Testis (tissue), 2 donors: ENCODE measurements at regions not wholly inside any gene's neighbourhood (a gene's known extent, or its start where the extent isn't known, plus 50 kb on each side); places are given as distances from the start of the nearest gene placed in this dataset.

Source experiments
- DNase-seq: peaks from one replicate; pipeline ENCODE4 v3.0.0-alpha.2; 2019
- H3K27ac ChIP-seq, 2 donors: fragments of 200-600 bp; sonication (generic); one replicate each; pipeline ENCODE4 v1.5.1; 2019
- H3K27me3 ChIP-seq: fragments of 200-600 bp; sonication (generic); one replicate; pipeline ENCODE4 v1.5.1; 2019
- H3K36me3 ChIP-seq: fragments of 200-600 bp; sonication (generic); one replicate; pipeline ENCODE4 v1.5.1; 2017; ENCODE audit warnings: low read depth; ENCODE audit errors: missing control alignments
- H3K4me1 ChIP-seq: fragments of 200-600 bp; sonication (generic); one replicate; pipeline ENCODE4 v1.5.1; 2019
- H3K4me3 ChIP-seq, 2 donors: fragments of 200-600 bp; sonication (generic); one replicate each; pipeline ENCODE4 v1.5.1; 2017 to 2019
- H3K9me3 ChIP-seq: fragments of 200-600 bp; sonication (generic); one replicate; pipeline ENCODE4 v1.5.1; 2017
- CTCF ChIP-seq, 3 experiments: fragments of 450-650 bp in 2 of 3; fragments of 200-600 bp in 1 of 3; sonication (generic) in 1 of 3; IDR thresholded peaks; one replicate each; pipeline ENCODE4 v1.5.1; 2016 to 2019; ENCODE audit warnings: antibody characterized with exemption in 3 of 3, mild to moderate bottlenecking in 2 of 3, moderate library complexity in 1 of 3
- POLR2A ChIP-seq: fragments of 450-650 bp; IDR thresholded peaks from one replicate; pipeline ENCODE4 v1.6.1; 2017; ENCODE audit warnings: antibody characterized with exemption, mild to moderate bottlenecking, moderate library complexity
- WGBS, 2 donors: methylation state at CpG; one replicate each; pipeline ENCODE4 v1.1.5; 2018; 5-methylcytosine and 5-hydroxymethylcytosine counted together
- intact Hi-C: fragments of 100-400 bp; cut with DNase I; formaldehyde crosslinking; loops from one replicate; pipeline ENCODE4 v1.15.1; 2023; ENCODE audit warnings: low total_unique reads

GRCh38 chr11:96752221-96752620 is 362.4 kb downstream of the JRKL start:
- H3K36me3 ChIP-seq = no peaks in the 10 kb centered on the region
- H3K4me3 ChIP-seq = no peak overlapping the region
- H3K27me3 ChIP-seq = no peaks in the 10 kb centered on the region
- H3K9me3 ChIP-seq = no peaks in the 10 kb centered on the region
- intact Hi-C loops = no loop called here
- peaks cover 5% of the 10 kb centered on the region for H3K4me1 ChIP-seq
- no peak for DNase-seq
- no peak for TF ChIP-seq CTCF (IDR thresholded peaks at IDR 0.05)
- TF ChIP-seq POLR2A = no peak
- 49 to 50% methylated on average over 2 of the region's 2 CpGs for WGBS, 2 donors
- H3K27ac ChIP-seq = no peak overlapping the region

- 93 to 94% methylated on average over 2 of the region's 2 CpGs for WGBS, 2 donors
- TF ChIP-seq CTCF (IDR thresholded peaks at IDR 0.05) (no peak), POLR2A (no peak)
- Histone ChIP-seq H3K36me3 (no peaks in the 10 kb centered on the region), H3K27ac (no peak overlapping the region), H3K27me3 (no peaks in the 10 kb centered on the region), H3K9me3 (no peaks in the 10 kb centered on the region), H3K4me1 (no peaks in the 10 kb centered on the region), H3K4me3 (no peak overlapping the region)
- intact Hi-C loops = no loop called here
- no peak for DNase-seq
These were observed 364.2 kb downstream of the JRKL start for GRCh38 chr11:96753997-96754396.

GRCh38 chr11:96755209-96755608 is 365.4 kb downstream of the JRKL start:
- H3K4me1 ChIP-seq = no peaks in the 10 kb centered on the region
- DNase-seq = no peak
- H3K36me3 ChIP-seq = no peaks in the 10 kb centered on the region
- 93 to 100% methylated on average over 2 of the region's 2 CpGs for WGBS, 2 donors
- no peak overlapping the region for H3K27ac ChIP-seq
- H3K9me3 ChIP-seq = no peaks in the 10 kb centered on the region
- TF ChIP-seq CTCF (IDR thresholded peaks at IDR 0.05) (no peak), POLR2A (no peak)
- no peak overlapping the region for H3K4me3 ChIP-seq
- H3K27me3 ChIP-seq = no peaks in the 10 kb centered on the region
- intact Hi-C loops = no loop called here

- DNase-seq = no peak
- Histone ChIP-seq H3K4me3 (no peak overlapping the region), H3K9me3 (no peaks in the 10 kb centered on the region), H3K27me3 (no peaks in the 10 kb centered on the region), H3K4me1 (no peaks in the 10 kb centered on the region), H3K36me3 (no peaks in the 10 kb centered on the region), H3K27ac (no peak overlapping the region)
- no peak for TF ChIP-seq POLR2A
- TF ChIP-seq CTCF (IDR thresholded peaks at IDR 0.05) = no peak
- WGBS, 2 donors = 82 to 96% methylated on average over 7 to 8 of the region's 8 CpGs
- intact Hi-C loops = no loop called here
These were observed 365.9 kb downstream of the JRKL start for GRCh38 chr11:96755752-96756151.

GRCh38 chr11:96758957-96759356 is 369.1 kb downstream of the JRKL start:
- intact Hi-C loops = no loop called here
- no peak overlapping the region for H3K4me3 ChIP-seq
- 44 to 59% methylated on average over 1 of the region's 1 CpG for WGBS, 2 donors
- no peaks in the 10 kb centered on the region for H3K4me1 ChIP-seq
- H3K27ac ChIP-seq = no peak overlapping the region
- no peaks in the 10 kb centered on the region for H3K9me3 ChIP-seq
- no peak for TF ChIP-seq POLR2A
- no peak for TF ChIP-seq CTCF (IDR thresholded peaks at IDR 0.05)
- no peak for DNase-seq
- H3K36me3 ChIP-seq = no peaks in the 10 kb centered on the region
- no peaks in the 10 kb centered on the region for H3K27me3 ChIP-seq
